ENCODE measurements at regions not wholly inside any gene's neighbourhood (a gene's known extent, or its start where the extent isn't known, plus 50 kb on each side); places are given as distances from the start of the nearest gene placed in this dataset.
"Not testable (repeated sequence)": the region's sequence is repeated elsewhere in the genome, so short reads cannot be mapped to it uniquely, and the experiment has no call there.

GRCh38 chr6:126821706-126822105 is 296.8 kb upstream of the RSPO3 start:
- no peak for DNase-seq

- DNase-seq, result peak; percentile 44
Observed at GRCh38 chr6:126824226-126824625, 294.2 kb upstream of the RSPO3 start.

- no peak for DNase-seq
Observed at GRCh38 chr6:126824815-126825214, 293.7 kb upstream of the RSPO3 start.

- peak; percentile 33 for DNase-seq
Observed at GRCh38 chr6:126826166-126826714, 292.2 kb upstream of the RSPO3 start.

GRCh38 chr6:126831461-126831860 is 287.0 kb upstream of the RSPO3 start:
- DNase-seq, result no peak

- no peak for DNase-seq
Observed at GRCh38 chr6:126842769-126843168, 275.7 kb upstream of the RSPO3 start.

- no peak for DNase-seq
Observed at GRCh38 chr6:126848119-126848518, 270.4 kb upstream of the RSPO3 start.

GRCh38 chr6:126867641-126868040 is 250.8 kb upstream of the RSPO3 start:
- DNase-seq, result no peak

GRCh38 chr6:126873351-126873750 is 245.1 kb upstream of the RSPO3 start:
- peak; percentile 17 for DNase-seq

GRCh38 chr6:126873791-126874190 is 244.7 kb upstream of the RSPO3 start:
- DNase-seq, result no peak

GRCh38 chr6:126876446-126876845 is 242.0 kb upstream of the RSPO3 start:
- no peak for DNase-seq

- no peak for DNase-seq
Observed at GRCh38 chr6:126880964-126881363, 237.5 kb upstream of the RSPO3 start.

- DNase-seq, result no peak
Observed at GRCh38 chr6:126886106-126886505, 232.4 kb upstream of the RSPO3 start.

GRCh38 chr6:126888727-126889725 is 229.4 kb upstream of the RSPO3 start:
- DNase-seq, result no peak

GRCh38 chr6:126890055-126890454 is 228.4 kb upstream of the RSPO3 start:
- DNase-seq, result no peak

GRCh38 chr6:126891158-126891557 is 227.3 kb upstream of the RSPO3 start:
- no peak for DNase-seq

GRCh38 chr6:126892869-126893268 is 225.6 kb upstream of the RSPO3 start:
- not testable (repeated sequence) for DNase-seq

- DNase-seq, result no peak
Observed at GRCh38 chr6:126897758-126898157, 220.7 kb upstream of the RSPO3 start.

- no peak for DNase-seq
Observed at GRCh38 chr6:126904176-126904575, 214.3 kb upstream of the RSPO3 start.

- DNase-seq, result no peak
Observed at GRCh38 chr6:126905917-126906316, 212.6 kb upstream of the RSPO3 start.

GRCh38 chr6:126907312-126907711 is 211.2 kb upstream of the RSPO3 start:
- no peak for DNase-seq

- no peak for DNase-seq
Observed at GRCh38 chr6:126907996-126908395, 210.5 kb upstream of the RSPO3 start.

GRCh38 chr6:126909493-126909892 is 209.0 kb upstream of the RSPO3 start:
- DNase-seq, result no peak

GRCh38 chr6:126913651-126914050 is 204.8 kb upstream of the RSPO3 start:
- DNase-seq, result no peak

Measured in EL (cell line).